CD4-positive, CD25-positive, alpha-beta regulatory T cell (primary cell): ENCODE measurements at regions not wholly inside any gene's neighbourhood (a gene's known extent, or its start where the extent isn't known, plus 50 kb on each side); places are given as distances from the start of the nearest gene placed in this dataset.

Experiments used
- ATAC-seq, 2 donors: fragments of 150-1000 bp; cut with Tn5 transposase; one replicate each; pipeline ENCODE4 v1.10.0; 2021; ENCODE audit warnings: low read depth in 2 of 2, moderate number of reproducible peaks in 2 of 2, moderate library complexity in 1 of 2
- DNase-seq, 3 donors: peaks; one replicate each; pipeline versions ENCODE4 v3.0.0 to v3.0.0-alpha.2; 2012 to 2022; ENCODE audit warnings: mixed read lengths in 1 of 3
- H3K27ac ChIP-seq: one replicate; pipeline ENCODE4 v1.7.0; 2013; ENCODE audit warnings: mild to moderate bottlenecking, low read length; ENCODE audit not compliant: insufficient read depth, poor library complexity, severe bottlenecking
- H3K27me3 ChIP-seq: one replicate; pipeline ENCODE4 v1.7.0; 2013; ENCODE audit warnings: low read length; ENCODE audit not compliant: control insufficient read depth, insufficient read depth
- H3K36me3 ChIP-seq: one replicate; pipeline ENCODE4 v1.7.0; 2013; ENCODE audit warnings: mild to moderate bottlenecking, low read length, moderate library complexity; ENCODE audit not compliant: control insufficient read depth, insufficient read depth
- H3K4me1 ChIP-seq: 2 replicates; pipeline ENCODE4 v1.7.0; 2013; ENCODE audit warnings: mild to moderate bottlenecking, low read length; ENCODE audit not compliant: insufficient read depth, control insufficient read depth, poor library complexity, severe bottlenecking
- H3K4me3 ChIP-seq: one replicate; pipeline ENCODE4 v1.7.0; 2013; ENCODE audit warnings: low read depth, mild to moderate bottlenecking, low read length, moderate library complexity
- H3K9me3 ChIP-seq, 2 experiments: 1 replicate in 1 of 2; 2 replicates in 1 of 2; pipeline ENCODE4 v1.7.0; 2013; ENCODE audit warnings: low read length in 2 of 2, mild to moderate bottlenecking in 1 of 2, moderate library complexity in 1 of 2; ENCODE audit not compliant: control insufficient read depth in 2 of 2
- H3K27ac Mint-ChIP-seq, 3 donors: one replicate each; pipeline ENCODE4 v1.8.0; 2020 to 2022; ENCODE audit warnings: mild to moderate bottlenecking in 3 of 3, mixed read lengths in 3 of 3, moderate library complexity in 2 of 3
- H3K27me3 Mint-ChIP-seq: one replicate; pipeline ENCODE4 v1.8.0; 2022; ENCODE audit warnings: mild to moderate bottlenecking, mixed read lengths
- H3K36me3 Mint-ChIP-seq: one replicate; pipeline ENCODE4 v1.8.0; 2020; ENCODE audit warnings: mixed read lengths
- H3K4me1 Mint-ChIP-seq, 4 donors: one replicate each; pipeline ENCODE4 v1.8.0; 2020 to 2022; ENCODE audit warnings: mixed read lengths in 4 of 4, mild to moderate bottlenecking in 1 of 4
- H3K4me3 Mint-ChIP-seq, 4 donors: one replicate each; pipeline ENCODE4 v1.8.0; 2020 to 2022; ENCODE audit warnings: mild to moderate bottlenecking in 4 of 4, mixed read lengths in 4 of 4, moderate library complexity in 3 of 4
- H3K9me3 Mint-ChIP-seq, 7 donors: one replicate each; pipeline ENCODE4 v1.8.0; 2020 to 2022; ENCODE audit warnings: mixed read lengths in 7 of 7, mild to moderate bottlenecking in 3 of 7, moderate library complexity in 2 of 7

DNA sequence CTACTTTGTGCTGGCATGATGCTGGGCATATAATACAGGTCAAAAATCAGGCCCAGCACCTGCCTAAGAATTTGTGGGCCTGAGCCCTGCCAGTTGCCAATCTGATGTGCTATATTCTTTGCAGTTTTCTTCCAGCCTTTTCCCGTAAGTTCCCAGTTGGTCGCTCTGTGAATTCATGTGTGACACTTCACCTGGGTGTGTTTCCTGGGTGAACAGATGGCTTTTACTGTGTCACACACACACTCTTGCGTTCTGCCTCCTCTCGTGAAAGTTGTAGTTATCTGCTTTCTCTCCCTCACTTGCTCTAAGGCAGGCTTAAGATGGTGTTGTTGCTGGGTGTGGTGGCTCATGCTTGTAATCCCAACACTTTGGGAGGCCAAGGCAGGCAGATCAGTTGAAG, 153.5 kb upstream of the DMRT1 start:
- DNase-seq (no peak), ATAC-seq (no peak)
- Histone ChIP-seq H3K4me3 (no peak overlapping the region), H3K27ac (no peak overlapping the region), H3K27me3 (no peaks in the 10 kb centered on the region), H3K4me1 (no peaks in the 10 kb centered on the region), H3K9me3 (no peaks in the 10 kb centered on the region), H3K36me3 (no peaks in the 10 kb centered on the region)
- no peaks in the 10 kb centered on the region for H3K9me3 Mint-ChIP-seq
- no peak overlapping the region for H3K4me3 Mint-ChIP-seq
- H3K36me3 Mint-ChIP-seq, result no peaks in the 10 kb centered on the region
- peaks cover 11% of the 10 kb centered on the region for H3K27me3 Mint-ChIP-seq
- H3K4me1 Mint-ChIP-seq, result peaks cover 0 to 4% (median 0%) of the 10 kb centered on the region in 4 donors
- H3K27ac Mint-ChIP-seq, result peak overlapping the region in 1 of 3 donors; percentile 33

- no peak for DNase-seq
- Histone ChIP-seq H3K27me3 (no peaks in the 10 kb centered on the region), H3K9me3 (no peaks in the 10 kb centered on the region), H3K36me3 (no peaks in the 10 kb centered on the region), H3K4me1 (no peaks in the 10 kb centered on the region), H3K4me3 (no peak overlapping the region), H3K27ac (no peak overlapping the region)
- no peaks in the 10 kb centered on the region for H3K36me3 Mint-ChIP-seq
- H3K4me1 Mint-ChIP-seq, result peaks cover 0 to 9% (median 0%) of the 10 kb centered on the region in 4 donors
- no peak overlapping the region for H3K27ac Mint-ChIP-seq
- ATAC-seq, result no peak
- no peaks in the 10 kb centered on the region for H3K9me3 Mint-ChIP-seq
- H3K4me3 Mint-ChIP-seq, result no peak overlapping the region
- peaks cover 16% of the 10 kb centered on the region for H3K27me3 Mint-ChIP-seq
These were observed 150.9 kb upstream of the DMRT1 start for GRCh38 chr9:690517-691111.

DNA sequence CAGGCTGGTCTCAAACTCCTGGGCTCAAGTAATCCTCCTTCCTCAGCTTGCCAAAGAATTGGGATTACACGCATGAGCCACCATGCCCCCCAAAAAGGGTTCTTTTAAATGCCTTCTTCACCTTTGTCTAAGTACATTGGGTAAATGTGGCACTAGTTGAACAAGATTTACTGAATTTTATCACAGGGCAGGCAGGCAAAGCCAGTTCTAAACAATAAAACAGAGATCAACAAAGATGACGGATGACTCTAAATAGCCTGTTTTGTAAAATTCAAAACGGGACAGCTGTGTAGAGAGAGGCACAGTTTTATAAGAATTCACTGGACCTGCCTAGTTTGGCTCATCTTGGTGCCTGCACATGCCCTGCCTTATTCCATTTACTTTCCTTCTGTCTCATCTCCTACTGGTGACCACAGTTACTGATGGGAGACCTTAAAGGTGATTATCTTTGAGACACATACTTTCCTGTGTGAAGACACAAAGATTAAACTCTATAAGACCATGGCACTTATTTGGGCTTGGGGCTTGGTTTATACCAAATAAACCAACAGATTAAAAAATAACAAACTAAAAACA, 149.6 kb upstream of the DMRT1 start:
- H3K27ac Mint-ChIP-seq, result no peak overlapping the region
- H3K9me3 Mint-ChIP-seq, result no peaks in the 10 kb centered on the region

GRCh38 chr9:692636-693129, 148.8 kb upstream of the DMRT1 start:
- ATAC-seq, result no peak
- no peak overlapping the region for H3K4me3 Mint-ChIP-seq
- no peak overlapping the region for H3K27ac Mint-ChIP-seq
- Histone ChIP-seq H3K27me3 (no peaks in the 10 kb centered on the region), H3K27ac (no peak overlapping the region), H3K9me3 (no peaks in the 10 kb centered on the region), H3K4me1 (no peaks in the 10 kb centered on the region), H3K36me3 (no peaks in the 10 kb centered on the region), H3K4me3 (no peak overlapping the region)
- H3K9me3 Mint-ChIP-seq, result no peaks in the 10 kb centered on the region
- no peaks in the 10 kb centered on the region for H3K36me3 Mint-ChIP-seq
- peaks cover 12% of the 10 kb centered on the region for H3K27me3 Mint-ChIP-seq
- H3K4me1 Mint-ChIP-seq, result peaks cover 0 to 9% (median 0%) of the 10 kb centered on the region in 4 donors
- DNase-seq, result no peak

More for the DNA sequence above, 149.6 kb upstream of the DMRT1 start:
- no peak overlapping the region for H3K27ac ChIP-seq
- no peaks in the 10 kb centered on the region for H3K27me3 ChIP-seq
- ATAC-seq (no peak), DNase-seq (no peak)
- no peaks in the 10 kb centered on the region for H3K36me3 ChIP-seq
- H3K4me3 ChIP-seq, result no peak overlapping the region
- Mint-ChIP-seq H3K4me1 (peaks cover 0 to 9% (median 0%) of the 10 kb centered on the region in 4 donors), H3K27me3 (peaks cover 16% of the 10 kb centered on the region), H3K36me3 (no peaks in the 10 kb centered on the region), H3K4me3 (no peak overlapping the region)
- H3K9me3 ChIP-seq, result no peaks in the 10 kb centered on the region
- H3K4me1 ChIP-seq, result no peaks in the 10 kb centered on the region

- H3K27ac ChIP-seq, result no peak overlapping the region
- H3K27me3 ChIP-seq, result no peaks in the 10 kb centered on the region
- Mint-ChIP-seq H3K4me3 (no peak overlapping the region), H3K36me3 (no peaks in the 10 kb centered on the region), H3K4me1 (peaks cover 0 to 9% (median 0%) of the 10 kb centered on the region in 4 donors), H3K27ac (no peak overlapping the region), H3K9me3 (no peaks in the 10 kb centered on the region), H3K27me3 (peaks cover 12% of the 10 kb centered on the region)
- DNase-seq (no peak), ATAC-seq (no peak)
- H3K4me3 ChIP-seq, result no peak overlapping the region
- H3K36me3 ChIP-seq, result no peaks in the 10 kb centered on the region
- no peaks in the 10 kb centered on the region for H3K9me3 ChIP-seq
- no peaks in the 10 kb centered on the region for H3K4me1 ChIP-seq
These were observed 148.1 kb upstream of the DMRT1 start for GRCh38 chr9:693201-694091.

DNA sequence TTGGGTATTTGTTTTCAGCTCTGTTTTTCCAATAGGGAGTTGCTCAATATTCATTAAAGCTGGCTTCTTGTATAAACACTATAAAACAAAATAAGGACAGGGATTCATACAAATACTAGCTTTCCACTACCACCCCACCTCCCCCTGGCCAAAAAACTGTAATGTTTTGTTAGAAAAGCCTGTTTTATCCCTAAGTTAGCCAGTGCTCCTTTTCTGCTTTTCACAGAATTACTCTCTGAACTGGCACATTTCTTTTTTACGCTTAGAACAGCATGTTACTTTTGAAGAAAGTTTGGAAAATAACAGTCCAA, 147.4 kb upstream of the DMRT1 start:
- Mint-ChIP-seq H3K27me3 (peaks cover 12% of the 10 kb centered on the region), H3K4me3 (no peak overlapping the region), H3K9me3 (no peaks in the 10 kb centered on the region), H3K36me3 (no peaks in the 10 kb centered on the region), H3K4me1 (peaks cover 0 to 9% (median 0%) of the 10 kb centered on the region in 4 donors), H3K27ac (no peak overlapping the region)
- DNase-seq (no peak), ATAC-seq (no peak)
- Histone ChIP-seq H3K4me3 (no peak overlapping the region), H3K27me3 (no peaks in the 10 kb centered on the region), H3K9me3 (no peaks in the 10 kb centered on the region), H3K36me3 (no peaks in the 10 kb centered on the region), H3K4me1 (no peaks in the 10 kb centered on the region), H3K27ac (no peak overlapping the region)

DNA sequence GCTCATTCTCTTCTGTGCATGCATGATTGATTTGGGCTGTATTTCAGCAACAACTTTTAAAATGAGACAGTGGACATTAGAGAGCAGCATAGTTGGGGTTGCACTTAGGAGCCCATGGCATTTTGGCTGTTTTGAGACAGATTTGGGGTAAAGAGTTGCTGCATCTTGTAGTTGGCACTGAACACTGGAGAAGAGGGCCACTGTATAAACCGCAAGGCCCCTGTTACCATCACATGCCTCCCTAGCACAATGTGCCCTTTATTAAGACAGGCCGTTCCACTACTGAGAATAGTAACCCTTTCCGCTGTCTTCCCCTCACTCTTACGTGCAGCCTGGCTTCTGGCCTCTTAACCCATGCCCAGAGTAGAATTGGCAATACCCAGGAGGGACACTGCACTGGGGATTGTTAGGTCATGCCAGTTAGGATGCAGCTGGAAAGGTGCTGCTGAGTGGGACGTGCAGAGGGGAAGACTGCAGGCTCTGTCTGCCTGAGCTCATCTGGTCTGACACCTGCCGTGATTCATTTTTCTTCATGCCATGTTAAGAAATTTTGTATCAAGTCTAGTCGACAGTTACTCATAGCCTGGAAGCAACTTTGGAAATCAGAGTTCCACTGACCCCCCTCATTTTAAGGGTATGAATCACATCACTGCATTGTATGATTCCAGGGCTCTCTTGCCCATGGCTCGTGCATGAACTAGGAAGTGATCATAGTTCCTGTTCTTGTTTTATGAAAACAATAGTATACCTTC, 146.9 kb upstream of the DMRT1 start:
- H3K9me3 Mint-ChIP-seq, result no peaks in the 10 kb centered on the region
- no peak overlapping the region for H3K27ac ChIP-seq
- H3K9me3 ChIP-seq, result no peaks in the 10 kb centered on the region
- H3K4me3 ChIP-seq, result no peak overlapping the region
- no peaks in the 10 kb centered on the region for H3K4me1 ChIP-seq
- no peaks in the 10 kb centered on the region for H3K36me3 Mint-ChIP-seq
- peaks cover 12% of the 10 kb centered on the region for H3K27me3 Mint-ChIP-seq
- peaks cover 0 to 9% (median 0%) of the 10 kb centered on the region in 4 donors for H3K4me1 Mint-ChIP-seq
- H3K4me3 Mint-ChIP-seq, result no peak overlapping the region
- peak overlapping the region in 1 of 3 donors; percentile 58 for H3K27ac Mint-ChIP-seq
- DNase-seq, result no peak
- no peaks in the 10 kb centered on the region for H3K36me3 ChIP-seq
- ATAC-seq, result no peak
- H3K27me3 ChIP-seq, result no peaks in the 10 kb centered on the region
